Rectal smooth muscle tissue (tissue), 1 donor: ENCODE measurements at regions not wholly inside any gene's neighbourhood (a gene's known extent, or its start where the extent isn't known, plus 50 kb on each side); places are given as distances from the start of the nearest gene placed in this dataset.

Source experiments
- H3K27ac ChIP-seq: one replicate; pipeline ENCODE4 v1.7.0; 2013; ENCODE audit warnings: low read depth, low read length, inconsistent platforms
- H3K27me3 ChIP-seq: one replicate; pipeline ENCODE4 v1.7.0; 2013; ENCODE audit warnings: low read length; ENCODE audit not compliant: control insufficient read depth, insufficient read depth
- H3K36me3 ChIP-seq: one replicate; pipeline ENCODE4 v1.7.0; 2013; ENCODE audit warnings: low read length; ENCODE audit not compliant: control insufficient read depth, insufficient read depth
- H3K4me1 ChIP-seq: one replicate; pipeline ENCODE4 v1.7.0; 2013; ENCODE audit warnings: low read length; ENCODE audit not compliant: control insufficient read depth, insufficient read depth
- H3K4me3 ChIP-seq: one replicate; pipeline ENCODE4 v1.7.0; 2013; ENCODE audit warnings: low read length
- H3K9ac ChIP-seq: one replicate; pipeline ENCODE4 v1.7.0; 2013; ENCODE audit warnings: low read length

GRCh38 chr5:53342236-53342635, 138.2 kb upstream of the FST start:
- Histone ChIP-seq H3K4me3 (no peak overlapping the region), H3K27me3 (no peaks in the 10 kb centered on the region), H3K27ac (no peak overlapping the region), H3K36me3 (no peaks in the 10 kb centered on the region), H3K4me1 (no peaks in the 10 kb centered on the region), H3K9ac (no peak overlapping the region)

GRCh38 chr5:53343187-53343586, 137.2 kb upstream of the FST start:
- Histone ChIP-seq H3K4me1 (no peaks in the 10 kb centered on the region), H3K27ac (no peak overlapping the region), H3K36me3 (no peaks in the 10 kb centered on the region), H3K4me3 (no peak overlapping the region), H3K27me3 (no peaks in the 10 kb centered on the region), H3K9ac (no peak overlapping the region)

GRCh38 chr5:53350368-53350767, 130.1 kb upstream of the FST start:
- Histone ChIP-seq H3K9ac (no peak overlapping the region), H3K4me3 (no peak overlapping the region)

GRCh38 chr5:53350991-53351770, 129.2 kb upstream of the FST start:
- no peaks in the 10 kb centered on the region for H3K4me1 ChIP-seq
- no peak overlapping the region for H3K9ac ChIP-seq
- no peaks in the 10 kb centered on the region for H3K27me3 ChIP-seq
- no peak overlapping the region for H3K27ac ChIP-seq
- H3K36me3 ChIP-seq = no peaks in the 10 kb centered on the region
- no peak overlapping the region for H3K4me3 ChIP-seq

More at GRCh38 chr5:53350368-53350767, 130.1 kb upstream of the FST start:
- no peak overlapping the region for H3K27ac ChIP-seq
- no peaks in the 10 kb centered on the region for H3K36me3 ChIP-seq
- H3K27me3 ChIP-seq = no peaks in the 10 kb centered on the region
- no peaks in the 10 kb centered on the region for H3K4me1 ChIP-seq

GRCh38 chr5:53355316-53355715, 125.1 kb upstream of the FST start:
- no peaks in the 10 kb centered on the region for H3K27me3 ChIP-seq
- H3K4me3 ChIP-seq = no peak overlapping the region
- H3K4me1 ChIP-seq = no peaks in the 10 kb centered on the region
- H3K36me3 ChIP-seq = no peaks in the 10 kb centered on the region
- no peak overlapping the region for H3K27ac ChIP-seq
- H3K9ac ChIP-seq = no peak overlapping the region

- H3K36me3 ChIP-seq = no peaks in the 10 kb centered on the region
- no peak overlapping the region for H3K4me3 ChIP-seq
- no peak overlapping the region for H3K9ac ChIP-seq
- no peaks in the 10 kb centered on the region for H3K27me3 ChIP-seq
- H3K4me1 ChIP-seq = no peaks in the 10 kb centered on the region
- no peak overlapping the region for H3K27ac ChIP-seq
Measured at GRCh38 chr5:53355931-53356330, 124.5 kb upstream of the FST start.

- Histone ChIP-seq H3K36me3 (no peaks in the 10 kb centered on the region), H3K4me3 (no peak overlapping the region), H3K4me1 (no peaks in the 10 kb centered on the region), H3K27me3 (no peaks in the 10 kb centered on the region), H3K27ac (no peak overlapping the region), H3K9ac (no peak overlapping the region)
Measured at GRCh38 chr5:53357439-53357838, 123.0 kb upstream of the FST start.

- Histone ChIP-seq H3K9ac (no peak overlapping the region), H3K4me1 (no peaks in the 10 kb centered on the region), H3K27me3 (no peaks in the 10 kb centered on the region), H3K36me3 (no peaks in the 10 kb centered on the region), H3K27ac (no peak overlapping the region), H3K4me3 (no peak overlapping the region)
Measured at GRCh38 chr5:53358794-53359193, 121.6 kb upstream of the FST start.

GRCh38 chr5:53359916-53360517, 120.4 kb upstream of the FST start:
- Histone ChIP-seq H3K4me1 (no peaks in the 10 kb centered on the region), H3K36me3 (no peaks in the 10 kb centered on the region), H3K27me3 (no peaks in the 10 kb centered on the region), H3K4me3 (no peak overlapping the region), H3K9ac (no peak overlapping the region), H3K27ac (no peak overlapping the region)

- no peaks in the 10 kb centered on the region for H3K36me3 ChIP-seq
- no peaks in the 10 kb centered on the region for H3K27me3 ChIP-seq
- no peak overlapping the region for H3K27ac ChIP-seq
- no peaks in the 10 kb centered on the region for H3K4me1 ChIP-seq
- H3K4me3 ChIP-seq = no peak overlapping the region
- H3K9ac ChIP-seq = no peak overlapping the region
Measured at GRCh38 chr5:53360811-53361210, 119.6 kb upstream of the FST start.

- Histone ChIP-seq H3K27ac (no peak overlapping the region), H3K36me3 (no peaks in the 10 kb centered on the region), H3K9ac (no peak overlapping the region), H3K27me3 (no peaks in the 10 kb centered on the region), H3K4me1 (no peaks in the 10 kb centered on the region), H3K4me3 (no peak overlapping the region)
Measured at GRCh38 chr5:53361708-53362107, 118.7 kb upstream of the FST start.

GRCh38 chr5:53362521-53362941, 117.9 kb upstream of the FST start:
- no peak overlapping the region for H3K27ac ChIP-seq
- no peak overlapping the region for H3K4me3 ChIP-seq

GRCh38 chr5:53364061-53364460, 116.4 kb upstream of the FST start:
- H3K4me1 ChIP-seq = no peaks in the 10 kb centered on the region
- no peak overlapping the region for H3K4me3 ChIP-seq
- H3K27me3 ChIP-seq = no peaks in the 10 kb centered on the region
- H3K36me3 ChIP-seq = no peaks in the 10 kb centered on the region
- H3K9ac ChIP-seq = no peak overlapping the region
- H3K27ac ChIP-seq = no peak overlapping the region

More at GRCh38 chr5:53362521-53362941, 117.9 kb upstream of the FST start:
- Histone ChIP-seq H3K9ac (no peak overlapping the region), H3K27me3 (no peaks in the 10 kb centered on the region), H3K36me3 (no peaks in the 10 kb centered on the region), H3K4me1 (no peaks in the 10 kb centered on the region)
